Heart right ventricle (tissue), 16 donors: ENCODE measurements at regions not wholly inside any gene's neighbourhood (a gene's known extent, or its start where the extent isn't known, plus 50 kb on each side); places are given as distances from the start of the nearest gene placed in this dataset.

ENCODE experiments used
- ATAC-seq, 8 donors: fragments of 200-7000 bp; cut with Tn5 transposase; one replicate each; pipeline ENCODE4 v1.9.1; 2020; ENCODE audit warnings: mild to moderate bottlenecking in 8 of 8, moderate library complexity in 8 of 8, moderate number of reproducible peaks in 1 of 8
- DNase-seq, 2 donors: peaks; one replicate each; pipeline ENCODE4 v3.0.0-alpha.2; 2020
- H3K27ac ChIP-seq, 10 donors: fragments of 200-600 bp; sonication (generic) in 2 of 10; one replicate each; pipeline versions ENCODE4 v1.5.0 to v1.8.0; 2020 to 2022; ENCODE audit warnings: mild to moderate bottlenecking in 3 of 10
- H3K27me3 ChIP-seq, 7 donors: fragments of 200-600 bp; one replicate each; pipeline ENCODE4 v1.8.0; 2021 to 2022; ENCODE audit warnings: mild to moderate bottlenecking in 2 of 7
- H3K36me3 ChIP-seq, 9 donors: fragments of 200-600 bp; sonication (generic) in 1 of 9; one replicate each; pipeline versions ENCODE4 v1.5.0 to v1.8.0; 2020 to 2022; ENCODE audit warnings: mild to moderate bottlenecking in 2 of 9
- H3K4me1 ChIP-seq, 9 donors: fragments of 200-600 bp; sonication (generic) in 1 of 9; one replicate each; pipeline versions ENCODE4 v1.5.0 to v1.8.0; 2020 to 2022; ENCODE audit warnings: mild to moderate bottlenecking in 4 of 9
- H3K4me3 ChIP-seq, 10 donors: fragments of 200-600 bp; sonication (generic) in 2 of 10; one replicate each; pipeline versions ENCODE4 v1.5.0 to v1.8.0; 2020 to 2022; ENCODE audit warnings: mild to moderate bottlenecking in 7 of 10, moderate library complexity in 2 of 10
- H3K9me3 ChIP-seq, 11 donors: fragments of 200-600 bp in 10 of 11; sonication (generic) in 2 of 11; one replicate each; pipeline versions ENCODE4 v1.5.0 to v1.8.0; 2013 to 2022; ENCODE audit warnings: mild to moderate bottlenecking in 2 of 11, control low read depth in 1 of 11, moderate library complexity in 1 of 11
- CTCF ChIP-seq, 9 donors: fragments of 200-600 bp; sonication (generic) in 2 of 9; IDR thresholded peaks; one replicate each; pipeline versions ENCODE4 v1.5.0 to v1.8.0; 2021 to 2022; ENCODE audit warnings: antibody characterized with exemption in 9 of 9, mild to moderate bottlenecking in 5 of 9, moderate library complexity in 1 of 9
- WGBS, 2 donors: extraction: QIAGEN DNeasy Blood & Tissue Kit; methylation state at CpG; one replicate each; pipeline ENCODE4 v1.1.7; 2013; ENCODE audit warnings: inconsistent platforms in 1 of 2; 5-methylcytosine and 5-hydroxymethylcytosine counted together
- intact Hi-C, 10 donors: fragments of 100-400 bp; cut with DNase I; formaldehyde crosslinking; loops; one replicate each; pipeline versions ENCODE4 v1.11.1 to v1.14.2; 2022
- donor health status: Arrhythmogenic right ventricular cardiomyopathy.
- donor health status: ischemic (EF 13 %, LVEDD 7.1; RV severe dilation, severe dysfunction).
- donor health status: healthy with polysubstance abuse.
- donor health status: DM: no; HTN: yes; CAD: no.
- donor health status: DM: no; HTN: no; CAD: no.
- donor health status: ischemic (EF 25% LVEDD 6.9; RV normal size, moderate dysfunction).
- donor health status: ischemic (EF 25% LVEDD 5.7; RV mildly dilated, moderate dysfunction).
- donor health status: healthy.
- donor health status: DM: yes; HTN: yes; CAD: no.
- donor health status: Ischemic cardiomyopathy.
- donor health status: ischemic (EF 35%, LVEDD 5.7; RV mildly dilated, moderate dysfunction).
- donor health status: nonischemic (EF 11% LVEDD 7.7; RV severe dilation, severe dysfunction).
- donor health status: DM: yes; HTN: yes; CAD: no.
- donor health status: PGD.
- donor health status: ischemic (EF 29% LVEDD 5.4; RV normal size, mild dysfunction).
- donor health status: nonischemic (EF 23%, LVEDD 6.1; RV moderate dilation, normal function).

GRCh38 chr16:77064037-77064436 is 127.0 kb upstream of the MON1B start:
- Histone ChIP-seq H3K4me3 (no peak overlapping the region), H3K36me3 (no peaks in the 10 kb centered on the region), H3K27me3 (no peaks in the 10 kb centered on the region), H3K4me1 (peaks cover 0 to 59% (median 21%) of the 10 kb centered on the region in 9 donors), H3K9me3 (no peaks in the 10 kb centered on the region), H3K27ac (peak overlapping the region in 1 of 10 donors; percentile 32)
- DNase-seq (no peak), ATAC-seq (peak in 5 of 8 donors; percentile 23 to 63 (median 25))
- intact Hi-C loops: loop anchor here in 2 of 10 donors (10.0 kb wide), 2 partner anchors 59 to 101 kb away; no protein-coding TSS in a partner anchor
- no peak for TF ChIP-seq CTCF (IDR thresholded peaks at IDR 0.05)
- 51 to 54% methylated on average over 7 of the region's 7 CpGs for WGBS, 2 donors

- peak overlapping the region in 4 of 10 donors; percentile 21 to 45 (median 38) for H3K27ac ChIP-seq
- peak in 1 of 2 donors; percentile 5 for DNase-seq
- 53 to 63% methylated on average over 9 of the region's 9 CpGs for WGBS, 2 donors
These were observed 124.0 kb upstream of the MON1B start for GRCh38 chr16:77066896-77067496.

GRCh38 chr16:77067900-77068299 is 123.1 kb upstream of the MON1B start:
- ATAC-seq (no peak), DNase-seq (no peak)
- Histone ChIP-seq H3K36me3 (no peaks in the 10 kb centered on the region), H3K27ac (peak overlapping the region in 3 of 10 donors; percentile 8 to 40 (median 17)), H3K4me1 (peaks cover 0 to 55% (median 15%) of the 10 kb centered on the region in 9 donors), H3K27me3 (no peaks in the 10 kb centered on the region), H3K4me3 (no peak overlapping the region), H3K9me3 (no peaks in the 10 kb centered on the region)
- intact Hi-C loops: loop anchor here in 3 of 10 donors (2.0 to 10.0 kb wide), 3 partner anchors 63 to 97 kb away; no protein-coding TSS in a partner anchor
- 49 to 53% methylated on average over 2 of the region's 2 CpGs for WGBS, 2 donors
- TF ChIP-seq CTCF (IDR thresholded peaks at IDR 0.05): no peak

More at GRCh38 chr16:77066896-77067496, 124.0 kb upstream of the MON1B start:
- intact Hi-C loops: loop anchor here in 3 of 10 donors (2.0 to 10.0 kb wide), 3 partner anchors 62 to 98 kb away; no protein-coding TSS in a partner anchor
- Histone ChIP-seq H3K36me3 (no peaks in the 10 kb centered on the region), H3K27me3 (no peaks in the 10 kb centered on the region), H3K4me1 (peaks cover 0 to 64% (median 21%) of the 10 kb centered on the region in 9 donors), H3K4me3 (no peak overlapping the region), H3K9me3 (no peaks in the 10 kb centered on the region)
- ATAC-seq: peak in 7 of 8 donors; percentile 11 to 75 (median 51)
- TF ChIP-seq CTCF (IDR thresholded peaks at IDR 0.05): no peak

- no peaks in the 10 kb centered on the region for H3K27me3 ChIP-seq
- peaks cover 0 to 2% (median 0%) of the 10 kb centered on the region in 11 donors for H3K9me3 ChIP-seq
- ATAC-seq (peak in 4 of 8 donors; percentile 56 to 84 (median 76)), DNase-seq (no peak)
- no peaks in the 10 kb centered on the region for H3K36me3 ChIP-seq
- no peak for TF ChIP-seq CTCF (IDR thresholded peaks at IDR 0.05)
- no peak overlapping the region for H3K4me3 ChIP-seq
- WGBS, 2 donors: 51 to 72% methylated on average over 1 of the region's 1 CpG
- intact Hi-C loops: loop anchor here in 2 of 10 donors (10.0 kb wide), 2 partner anchors 64 to 96 kb away; no protein-coding TSS in a partner anchor
- H3K27ac ChIP-seq: peak overlapping the region in 1 of 10 donors; percentile 40
- peaks cover 0 to 50% (median 10%) of the 10 kb centered on the region in 9 donors for H3K4me1 ChIP-seq
These were observed 122.6 kb upstream of the MON1B start for GRCh38 chr16:77068402-77068801.
